Heart left ventricle (tissue), 13 donors: ENCODE measurements at regions not wholly inside any gene's neighbourhood (a gene's known extent, or its start where the extent isn't known, plus 50 kb on each side); places are given as distances from the start of the nearest gene placed in this dataset.

Source experiments
- CTCF ChIP-seq, 12 donors: fragments of 200-600 bp; sonication (generic) in 4 of 12; IDR thresholded peaks; one replicate each; pipeline versions ENCODE4 v1.5.0 to v1.8.0; 2018 to 2022; ENCODE audit warnings: antibody characterized with exemption in 12 of 12, mild to moderate bottlenecking in 5 of 12
- POLR2A ChIP-seq, 2 donors: fragments of 450-650 bp; IDR thresholded peaks; one replicate each; pipeline ENCODE4 v1.6.1; 2017; ENCODE audit warnings: antibody characterized with exemption in 2 of 2, mild to moderate bottlenecking in 2 of 2, moderate library complexity in 2 of 2
- donor health status: ischemic (EF 13 %, LVEDD 7.1; RV severe dilation, severe dysfunction).
- donor health status: DM: no; HTN: yes; CAD: no.
- donor health status: DM: no; HTN: no; CAD: no.
- donor health status: ischemic (EF 25% LVEDD 6.9; RV normal size, moderate dysfunction).
- donor health status: ischemic (EF 25% LVEDD 5.7; RV mildly dilated, moderate dysfunction).
- donor health status: ischemic (EF 35%, LVEDD 5.7; RV mildly dilated, moderate dysfunction).
- donor health status: nonischemic (EF 11% LVEDD 7.7; RV severe dilation, severe dysfunction).
- donor health status: DM: yes; HTN: yes; CAD: no.
- donor health status: PGD.
- donor health status: ischemic (EF 29% LVEDD 5.4; RV normal size, mild dysfunction).
- donor health status: nonischemic (EF 23%, LVEDD 6.1; RV moderate dilation, normal function).

- no peak for TF ChIP-seq POLR2A (IDR thresholded peaks at IDR 0.05)
- TF ChIP-seq CTCF (IDR thresholded peaks at IDR 0.05), result no peak
Measured at GRCh38 chr7:112877691-112878460, 87.7 kb upstream of the TMEM168 start.
